ENCODE measurements at regions not wholly inside any gene's neighbourhood (a gene's known extent, or its start where the extent isn't known, plus 50 kb on each side); places are given as distances from the start of the nearest gene placed in this dataset.

DNA sequence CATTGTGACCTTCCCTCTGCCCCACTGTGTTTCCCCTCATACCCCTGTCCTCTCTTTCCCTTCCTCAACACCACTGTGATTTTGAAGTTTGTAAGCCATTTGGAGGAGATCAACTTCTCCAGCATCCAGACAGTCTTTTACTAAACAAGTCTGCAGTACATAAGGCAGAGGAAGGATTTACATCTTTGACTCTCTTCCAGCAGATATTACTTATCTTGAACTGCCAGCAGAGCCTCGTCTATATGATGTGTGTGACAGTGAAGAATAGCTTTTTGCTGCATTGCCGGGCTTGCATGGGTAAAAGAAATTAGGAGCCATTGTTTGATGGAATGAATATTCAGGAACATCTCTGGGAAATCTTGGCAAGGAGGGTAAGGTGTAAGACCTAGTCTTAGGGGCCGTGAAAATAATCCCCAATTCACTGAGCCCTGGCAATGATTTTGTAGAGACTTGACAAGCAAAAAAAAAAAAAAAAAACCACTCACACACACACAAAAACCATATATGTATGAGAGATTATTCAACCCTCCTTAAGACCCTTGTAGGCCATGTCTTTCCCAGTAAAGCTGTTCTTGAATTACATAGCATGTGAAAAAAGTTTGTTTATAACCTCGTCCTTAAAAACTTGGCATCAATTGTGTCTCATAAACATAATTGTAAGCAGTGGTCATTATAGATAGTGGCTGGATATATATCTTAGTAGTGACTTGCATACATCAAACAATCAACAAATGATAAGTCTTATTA is 903.9 kb downstream of the CDH11 start:
- TF ChIP-seq YY1 (IDR thresholded peaks at IDR 0.05; ENCODE audit: low read depth): no peak
- TF ChIP-seq TAF1 (IDR thresholded peaks at IDR 0.05; ENCODE audit: low read depth): no peak
- no peak for TF ChIP-seq FOXM1 (IDR thresholded peaks at IDR 0.05; ENCODE audit: borderline replicate concordance, low read depth)
- no peak for TF ChIP-seq EGR1 (IDR thresholded peaks at IDR 0.05)
- TF ChIP-seq TEAD4 (IDR thresholded peaks at IDR 0.05): no peak
- no peak for TF ChIP-seq ZBTB7A (IDR thresholded peaks at IDR 0.05; ENCODE audit: low read depth)

DNA sequence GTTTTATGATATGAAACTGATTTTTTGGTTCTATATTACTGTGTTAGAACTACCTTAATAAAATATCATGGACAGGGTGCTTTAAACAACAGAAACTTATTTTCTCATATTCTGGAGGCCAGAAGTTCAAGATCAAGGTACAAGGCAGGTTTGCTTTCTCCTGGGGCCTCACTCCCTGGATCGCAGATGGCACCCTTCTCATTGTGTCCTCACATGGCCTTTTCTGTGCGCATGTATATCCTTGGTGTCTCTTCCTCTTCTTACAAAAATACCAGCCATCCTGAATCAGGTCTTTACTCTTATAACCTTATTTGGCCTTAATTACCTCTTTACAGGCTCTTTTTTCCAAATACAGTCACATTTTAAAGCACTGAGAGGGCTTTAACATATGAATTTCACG is 906.1 kb downstream of the CDH11 start:
- TF ChIP-seq CEBPB (IDR thresholded peaks at IDR 0.05): no peak
- no peak for TF ChIP-seq FOXM1 (IDR thresholded peaks at IDR 0.05; ENCODE audit: borderline replicate concordance, low read depth)
- no peak for TF ChIP-seq ZBTB7A (IDR thresholded peaks at IDR 0.05; ENCODE audit: low read depth)
- TF ChIP-seq REST (IDR thresholded peaks at IDR 0.05; ENCODE audit: low read depth): no peak
- TF ChIP-seq EP300 (IDR thresholded peaks at IDR 0.05; ENCODE audit: borderline replicate concordance): no peak
- TF ChIP-seq EGR1 (IDR thresholded peaks at IDR 0.05): no peak
- TF ChIP-seq CREB1 (IDR thresholded peaks at IDR 0.05; ENCODE audit: low read depth): no peak
- TF ChIP-seq RAD21 (IDR thresholded peaks at IDR 0.05; ENCODE audit: low read depth): no peak
- no peak for TF ChIP-seq USF1 (IDR thresholded peaks at IDR 0.05)
- TF ChIP-seq, protein P1, sequence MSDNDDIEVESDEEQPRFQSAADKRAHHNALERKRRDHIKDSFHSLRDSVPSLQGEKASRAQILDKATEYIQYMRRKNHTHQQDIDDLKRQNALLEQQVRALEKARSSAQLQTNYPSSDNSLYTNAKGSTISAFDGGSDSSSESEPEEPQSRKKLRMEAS (IDR thresholded peaks at IDR 0.05): no peak
- no peak for TF ChIP-seq NFIC (IDR thresholded peaks at IDR 0.05)
- no peak for TF ChIP-seq TEAD4 (IDR thresholded peaks at IDR 0.05)

GRCh38 chr16:64211331-64211730 is 910.5 kb downstream of the CDH11 start:
- TF ChIP-seq, protein P1 (IDR thresholded peaks at IDR 0.05): no peak
- TF ChIP-seq EP300 (IDR thresholded peaks at IDR 0.05; ENCODE audit: borderline replicate concordance): no peak
- TF ChIP-seq EGR1 (IDR thresholded peaks at IDR 0.05): no peak
- no peak for TF ChIP-seq TCF12 (IDR thresholded peaks at IDR 0.05; ENCODE audit: low read depth)
- no peak for TF ChIP-seq TEAD4 (IDR thresholded peaks at IDR 0.05)
- no peak for TF ChIP-seq CREB1 (IDR thresholded peaks at IDR 0.05; ENCODE audit: low read depth)
- TF ChIP-seq FOXM1 (IDR thresholded peaks at IDR 0.05; ENCODE audit: borderline replicate concordance, low read depth): no peak
- TF ChIP-seq REST (IDR thresholded peaks at IDR 0.05; ENCODE audit: low read depth): no peak
- TF ChIP-seq NFIC (IDR thresholded peaks at IDR 0.05): no peak
- TF ChIP-seq CEBPB (IDR thresholded peaks at IDR 0.05): no peak
- TF ChIP-seq YY1 (IDR thresholded peaks at IDR 0.05; ENCODE audit: low read depth): no peak
- no peak for TF ChIP-seq ZBTB7A (IDR thresholded peaks at IDR 0.05; ENCODE audit: low read depth)
- no peak for TF ChIP-seq USF1 (IDR thresholded peaks at IDR 0.05)
- no peak for TF ChIP-seq TAF1 (IDR thresholded peaks at IDR 0.05; ENCODE audit: low read depth)
- TF ChIP-seq RAD21 (IDR thresholded peaks at IDR 0.05; ENCODE audit: low read depth): no peak

DNA sequence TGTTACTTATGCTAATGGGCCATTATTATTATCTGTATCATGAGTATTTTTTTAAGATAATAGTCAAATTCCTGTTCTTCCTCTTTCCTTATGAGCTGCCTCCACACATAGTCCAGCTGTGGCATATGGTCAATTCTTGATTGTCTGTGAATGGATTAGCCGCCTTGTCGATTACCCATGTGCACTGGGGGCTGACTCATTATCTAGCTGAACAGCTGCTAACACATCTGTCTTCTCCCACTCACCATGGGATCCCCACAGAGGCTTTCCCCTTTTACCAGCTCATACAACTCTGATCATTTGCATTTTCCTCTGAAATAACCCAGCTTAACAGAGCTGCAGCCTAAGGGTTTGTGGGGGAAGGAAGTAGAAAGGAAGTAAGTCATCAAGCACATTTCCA is 915.0 kb downstream of the CDH11 start:
- no peak for TF ChIP-seq EGR1 (IDR thresholded peaks at IDR 0.05)
- TF ChIP-seq FOXM1 (IDR thresholded peaks at IDR 0.05; ENCODE audit: borderline replicate concordance, low read depth): no peak
- TF ChIP-seq, protein P1 (IDR thresholded peaks at IDR 0.05): no peak
- TF ChIP-seq ZBTB7A (IDR thresholded peaks at IDR 0.05; ENCODE audit: low read depth): no peak
- no peak for TF ChIP-seq CREB1 (IDR thresholded peaks at IDR 0.05; ENCODE audit: low read depth)
- TF ChIP-seq REST (IDR thresholded peaks at IDR 0.05; ENCODE audit: low read depth): no peak
- TF ChIP-seq YY1 (IDR thresholded peaks at IDR 0.05; ENCODE audit: low read depth): no peak
- TF ChIP-seq USF1 (IDR thresholded peaks at IDR 0.05): no peak
- no peak for TF ChIP-seq TEAD4 (IDR thresholded peaks at IDR 0.05)
- no peak for TF ChIP-seq NFIC (IDR thresholded peaks at IDR 0.05)
- TF ChIP-seq TCF12 (IDR thresholded peaks at IDR 0.05; ENCODE audit: low read depth): no peak
- no peak for TF ChIP-seq TAF1 (IDR thresholded peaks at IDR 0.05; ENCODE audit: low read depth)
- no peak for TF ChIP-seq RAD21 (IDR thresholded peaks at IDR 0.05; ENCODE audit: low read depth)
- no peak for TF ChIP-seq CEBPB (IDR thresholded peaks at IDR 0.05)
- TF ChIP-seq EP300 (IDR thresholded peaks at IDR 0.05; ENCODE audit: borderline replicate concordance): no peak
